RWPE1 (cell line): ENCODE measurements at regions not wholly inside any gene's neighbourhood (a gene's known extent, or its start where the extent isn't known, plus 50 kb on each side); places are given as distances from the start of the nearest gene placed in this dataset.

Experiments used
- CTCF ChIA-PET: fragments of 350-600 bp; sonication (Branson Sonifier 250); formaldehyde crosslinking; extraction: SDS; loops from one replicate; lab custom pipeline; 2021; lab: Yijun Ruan, JAX
- POLR2A ChIA-PET: fragments of 400-600 bp; formaldehyde crosslinking; extraction: SDS; loops from one replicate; lab custom pipeline; 2020; ENCODE audit warnings: antibody characterized with exemption; ENCODE audit not compliant: low non-redundant PET; lab: Yijun Ruan, JAX
- DNase-seq: peaks from one replicate; pipeline ENCODE4 v3.0.0; 2012; ENCODE audit warnings: low spot score
- H3K27ac ChIP-seq: fragments of 450-650 bp; 2 replicates; pipeline ENCODE4 v1.5.1; 2017
- TF ChIP-seq, protein P1 (sequence below): fragments of 450-650 bp; conservative IDR thresholded peaks from 2 replicates; pipeline ENCODE4 v1.5.1; 2017; ENCODE audit warnings: low read depth, mild to moderate bottlenecking

DNA sequence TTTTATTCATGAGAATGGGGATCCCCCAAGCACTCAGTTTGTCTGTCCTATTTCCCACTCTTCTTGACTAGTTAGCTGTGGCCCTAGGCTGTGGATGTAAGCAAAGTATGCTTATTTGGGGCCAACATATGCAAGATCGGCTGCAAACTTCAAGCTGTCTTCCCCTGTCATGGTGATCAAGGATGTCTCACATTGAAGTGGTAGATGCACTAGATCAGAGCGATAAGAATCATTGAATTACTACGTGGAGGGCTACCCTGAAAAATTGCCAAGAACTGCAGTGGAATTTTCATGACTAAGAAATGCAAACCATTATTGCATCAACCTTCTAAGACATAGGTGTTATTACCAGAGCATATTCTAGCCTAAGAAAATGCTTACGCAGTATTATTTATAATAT lies 527.4 kb downstream of the RNF144A start:
- ChIA-PET CTCF (interaction anchor here (1.2 kb wide), 1 partner anchor 17 kb away, joined by 4 read pairs; no protein-coding TSS in a partner anchor), POLR2A (no interaction called here)
- TF ChIP-seq, protein P1, sequence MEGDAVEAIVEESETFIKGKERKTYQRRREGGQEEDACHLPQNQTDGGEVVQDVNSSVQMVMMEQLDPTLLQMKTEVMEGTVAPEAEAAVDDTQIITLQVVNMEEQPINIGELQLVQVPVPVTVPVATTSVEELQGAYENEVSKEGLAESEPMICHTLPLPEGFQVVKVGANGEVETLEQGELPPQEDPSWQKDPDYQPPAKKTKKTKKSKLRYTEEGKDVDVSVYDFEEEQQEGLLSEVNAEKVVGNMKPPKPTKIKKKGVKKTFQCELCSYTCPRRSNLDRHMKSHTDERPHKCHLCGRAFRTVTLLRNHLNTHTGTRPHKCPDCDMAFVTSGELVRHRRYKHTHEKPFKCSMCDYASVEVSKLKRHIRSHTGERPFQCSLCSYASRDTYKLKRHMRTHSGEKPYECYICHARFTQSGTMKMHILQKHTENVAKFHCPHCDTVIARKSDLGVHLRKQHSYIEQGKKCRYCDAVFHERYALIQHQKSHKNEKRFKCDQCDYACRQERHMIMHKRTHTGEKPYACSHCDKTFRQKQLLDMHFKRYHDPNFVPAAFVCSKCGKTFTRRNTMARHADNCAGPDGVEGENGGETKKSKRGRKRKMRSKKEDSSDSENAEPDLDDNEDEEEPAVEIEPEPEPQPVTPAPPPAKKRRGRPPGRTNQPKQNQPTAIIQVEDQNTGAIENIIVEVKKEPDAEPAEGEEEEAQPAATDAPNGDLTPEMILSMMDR: no peak
- DNase-seq: no peak
- H3K27ac ChIP-seq: no peak overlapping the region

DNA sequence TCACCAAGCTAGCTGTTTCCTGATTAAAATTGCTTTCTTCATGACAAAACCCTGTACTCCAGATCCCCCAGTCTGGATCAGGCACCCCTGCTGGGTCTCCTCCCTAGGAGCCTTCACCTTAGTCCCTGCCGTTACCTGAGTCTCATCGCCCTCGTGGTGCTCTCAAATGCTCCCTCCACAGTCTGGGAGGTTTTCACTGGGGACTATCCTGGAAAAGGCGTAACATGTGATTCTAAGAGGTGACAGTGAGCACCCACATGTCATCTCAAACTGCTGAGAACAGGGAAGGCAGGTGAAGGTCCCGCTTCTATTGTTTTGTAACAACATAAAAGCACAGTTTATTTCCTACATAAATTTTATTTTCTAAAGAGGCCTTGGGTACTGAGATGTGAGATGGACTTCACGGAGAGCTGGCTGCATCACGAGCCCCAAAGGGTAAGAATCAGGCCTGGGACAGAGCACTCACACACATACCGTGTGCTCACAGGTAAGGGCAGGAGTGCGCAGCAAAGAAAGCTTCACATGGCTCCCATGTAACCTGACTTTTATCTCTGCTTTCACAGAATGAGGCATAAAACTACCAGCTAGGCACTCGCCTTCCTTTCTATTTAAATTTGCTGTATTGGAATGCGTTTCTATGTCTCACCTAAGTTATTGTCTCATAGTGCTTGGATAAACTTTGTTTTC lies 531.5 kb downstream of the RNF144A start:
- no peak for DNase-seq
- ChIA-PET CTCF (interaction anchor here (1.0 kb wide), 1 partner anchor 22 kb away, joined by 3 read pairs; no protein-coding TSS in a partner anchor), POLR2A (no interaction called here)
- no peak overlapping the region for H3K27ac ChIP-seq
- TF ChIP-seq, protein P1: no peak

DNA sequence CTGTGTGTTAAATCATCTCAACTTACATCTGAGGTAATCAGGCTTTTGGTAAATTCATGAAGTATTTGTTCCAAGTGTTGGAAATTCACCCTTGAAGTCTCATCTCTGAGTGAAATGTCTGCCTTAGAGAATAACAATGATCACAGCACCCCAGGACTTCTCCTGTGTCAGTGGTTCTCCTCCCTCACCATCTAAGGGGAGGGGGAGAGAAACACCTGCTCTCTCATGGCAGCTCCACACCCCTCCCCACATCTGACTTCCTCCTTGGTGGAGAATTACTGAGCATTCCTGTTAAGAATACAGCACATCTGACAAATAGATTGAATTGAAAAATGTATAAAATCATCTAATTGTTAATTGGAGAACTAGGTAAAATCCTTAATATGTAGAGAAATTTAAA lies 532.1 kb downstream of the RNF144A start:
- no peak for DNase-seq
- no peak overlapping the region for H3K27ac ChIP-seq
- ChIA-PET POLR2A (no interaction called here), CTCF (interaction anchor here (0.6 to 1.0 kb wide), 2 partner anchors 22 to 1104 kb away, joined by 3 to 6 read pairs; no protein-coding TSS in a partner anchor)
- TF ChIP-seq, protein P1: no peak

DNA sequence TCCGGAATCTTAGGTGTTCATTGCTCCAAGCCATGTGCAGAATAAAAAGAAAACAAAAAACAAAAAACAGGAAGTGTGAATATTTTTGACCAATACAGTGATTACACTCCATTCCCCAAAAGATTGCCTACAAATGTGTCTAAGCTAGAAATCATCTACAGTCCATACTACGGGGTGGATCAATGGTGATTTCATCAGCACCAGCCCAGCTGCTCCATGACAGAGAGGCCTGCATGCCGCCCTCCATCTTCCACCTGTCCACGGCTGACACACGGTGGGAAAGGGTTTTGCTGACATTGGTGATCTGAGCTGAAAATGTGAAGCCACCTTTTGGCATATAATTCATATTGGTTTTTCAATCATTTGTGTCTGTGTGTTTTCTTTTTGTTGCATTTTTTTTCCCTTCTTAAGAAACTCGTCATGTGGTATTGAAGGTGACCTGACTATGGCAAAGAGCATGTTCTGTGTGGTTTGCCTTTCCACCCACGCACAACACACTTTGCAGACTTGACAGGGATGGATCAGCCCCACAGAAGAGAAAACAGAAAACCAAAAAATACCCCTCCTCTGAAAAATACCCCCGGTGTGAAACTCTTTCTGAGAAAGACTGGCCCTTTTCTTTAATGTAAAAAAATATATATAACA lies 533.1 kb downstream of the RNF144A start:
- no peak overlapping the region for H3K27ac ChIP-seq
- no peak for DNase-seq
- CTCF ChIA-PET: interaction anchor here (0.6 kb wide), 2 partner anchors 313 to 1103 kb away, joined by 3 to 6 read pairs; no protein-coding TSS in a partner anchor
- TF ChIP-seq, protein P1: no peak
- POLR2A ChIA-PET: no interaction called here

DNA sequence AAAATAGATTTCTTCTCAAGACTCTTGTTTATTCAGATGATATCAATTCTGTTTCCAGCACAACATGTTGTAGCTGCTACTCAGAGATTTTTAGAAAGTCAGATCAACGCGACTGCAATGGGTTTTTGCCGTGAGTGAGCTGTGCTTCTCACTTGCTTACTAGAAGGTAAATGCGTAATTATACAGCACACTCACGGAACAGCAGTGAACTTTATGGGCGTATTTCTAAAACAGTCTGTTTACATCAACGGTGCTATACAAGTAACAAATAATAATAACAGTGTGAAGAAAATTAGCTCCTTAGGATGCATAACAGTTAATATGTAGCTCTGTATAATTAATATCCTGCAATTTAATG lies 533.6 kb downstream of the RNF144A start:
- DNase-seq: no peak
- CTCF ChIA-PET: no interaction called here
- H3K27ac ChIP-seq: no peak overlapping the region
- TF ChIP-seq, protein P1: no peak
- POLR2A ChIA-PET: no interaction called here

DNA sequence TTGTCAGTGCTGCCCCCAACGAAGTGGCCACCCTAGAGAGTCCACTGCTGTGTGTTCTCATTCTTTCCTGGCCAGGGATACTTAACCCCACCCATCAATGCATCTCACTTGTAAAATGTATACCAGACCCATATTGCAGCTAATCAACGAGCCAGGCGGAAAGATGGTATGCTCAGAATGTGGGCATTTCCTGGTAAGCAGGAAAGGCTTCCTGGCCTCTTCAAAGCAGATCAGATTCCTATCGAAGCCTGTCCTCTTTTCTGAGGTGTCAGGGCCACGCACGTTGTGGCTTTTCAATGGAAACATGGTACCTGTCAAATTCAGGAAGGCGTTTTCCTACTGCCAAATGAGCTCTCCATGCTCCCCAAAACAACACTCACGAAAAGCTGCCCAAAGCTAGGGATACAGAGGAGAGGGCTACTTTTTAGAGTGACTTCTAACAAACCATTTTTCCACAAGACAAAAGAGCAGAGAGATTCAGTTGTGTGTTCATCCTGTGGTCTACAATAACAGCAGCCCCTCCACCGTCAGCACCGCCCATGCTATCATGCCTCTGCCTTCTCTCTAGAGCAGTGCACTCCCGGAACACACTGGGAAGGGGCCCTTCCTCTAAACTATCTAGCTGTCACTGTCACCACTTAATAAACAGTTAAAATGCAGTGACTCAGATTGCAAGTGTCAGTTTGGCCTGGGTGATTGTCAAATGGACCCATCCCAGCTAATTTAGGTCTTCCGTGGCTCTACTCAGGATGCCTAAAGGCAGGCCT lies 535.1 kb downstream of the RNF144A start:
- no peak for DNase-seq
- ChIA-PET POLR2A (interaction anchor here (0.7 kb wide), 1 partner anchor 250 kb away, joined by 4 read pairs; no protein-coding TSS in a partner anchor), CTCF (interaction anchor here (0.5 kb wide), 1 partner anchor 1176 kb away, joined by 3 read pairs; no protein-coding TSS in a partner anchor)
- TF ChIP-seq, protein P1: no peak
- H3K27ac ChIP-seq: no peak overlapping the region
